ENCODE measurements at regions not wholly inside any gene's neighbourhood (a gene's known extent, or its start where the extent isn't known, plus 50 kb on each side); places are given as distances from the start of the nearest gene placed in this dataset.

- no peak for TF ChIP-seq RXRA (IDR thresholded peaks at IDR 0.05; ENCODE audit: insufficient read depth, low read depth, low read length)
- TF ChIP-seq RAD21 (IDR thresholded peaks at IDR 0.05 in 1 of 2, conservative IDR thresholded peaks at IDR 0.05 in 1 of 2; ENCODE audit: low read depth in 2 of 2, low read length in 2 of 2), result peak; percentile 80 to 82
These were observed 295.1 kb upstream of the PLET1 start (continued) for GRCh38 chr11:112555491-112556364.

Measured in H1 (cell line).